ENCODE measurements at regions not wholly inside any gene's neighbourhood (a gene's known extent, or its start where the extent isn't known, plus 50 kb on each side); places are given as distances from the start of the nearest gene placed in this dataset.

DNA sequence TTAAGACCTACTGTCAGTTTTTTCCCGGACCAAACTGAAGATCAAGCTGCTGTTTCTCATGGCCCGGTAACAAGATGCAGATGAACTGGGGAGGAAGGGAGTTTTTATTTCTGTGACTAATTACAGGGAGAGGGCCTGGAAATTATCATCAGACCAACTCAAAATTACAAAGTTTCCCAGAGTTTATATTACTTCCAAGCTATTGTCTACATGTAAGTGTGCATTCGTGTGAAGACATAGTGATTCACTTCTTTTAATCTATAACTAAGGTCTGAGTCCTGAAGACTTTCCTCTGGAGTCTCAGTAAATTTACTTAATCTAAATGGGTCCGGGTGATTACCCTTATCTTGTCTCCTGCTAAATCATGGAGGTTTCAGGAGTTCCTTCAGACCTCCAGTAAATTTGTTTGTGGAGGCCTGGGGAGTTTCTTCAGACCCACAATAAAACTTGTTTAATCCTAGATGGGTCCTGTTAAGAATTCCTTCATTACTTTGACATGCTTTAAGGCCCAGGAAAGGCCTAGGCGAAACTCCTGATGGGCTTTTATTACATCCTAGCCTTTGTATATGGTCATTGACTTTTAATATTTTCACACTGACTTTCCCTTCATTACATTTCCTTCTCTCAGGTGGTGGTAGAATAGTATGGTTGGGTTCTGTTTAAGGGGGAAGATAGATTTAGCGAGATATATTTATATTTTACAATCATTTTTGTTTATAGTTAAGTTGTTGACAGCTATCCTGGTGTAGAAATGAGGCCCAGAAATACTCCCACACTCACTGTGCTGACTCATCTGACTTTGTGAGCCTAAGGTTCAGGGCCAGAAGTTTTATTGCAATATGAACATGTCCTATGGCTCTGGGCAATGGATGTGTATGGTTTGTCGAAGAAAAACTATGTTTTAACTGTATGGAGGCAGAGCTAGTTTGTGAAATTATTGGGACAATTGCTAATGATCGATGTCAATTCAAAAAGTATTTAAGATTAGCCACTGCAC, 627.0 kb upstream of the FBXO33 start:
- no peak for TF ChIP-seq CHD2 (IDR thresholded peaks at IDR 0.05; ENCODE audit: low read depth, low read length)
- no peak for TF ChIP-seq HDAC2 (CRISPR knock-in tag; IDR thresholded peaks at IDR 0.05)
- no peak for TF ChIP-seq MYC (CRISPR knock-in tag; IDR thresholded peaks at IDR 0.05; ENCODE audit: borderline replicate concordance)
- TF ChIP-seq CHD4 (IDR thresholded peaks at IDR 0.05; ENCODE audit: borderline replicate concordance, low read length), result no peak
- TF ChIP-seq, protein P1, sequence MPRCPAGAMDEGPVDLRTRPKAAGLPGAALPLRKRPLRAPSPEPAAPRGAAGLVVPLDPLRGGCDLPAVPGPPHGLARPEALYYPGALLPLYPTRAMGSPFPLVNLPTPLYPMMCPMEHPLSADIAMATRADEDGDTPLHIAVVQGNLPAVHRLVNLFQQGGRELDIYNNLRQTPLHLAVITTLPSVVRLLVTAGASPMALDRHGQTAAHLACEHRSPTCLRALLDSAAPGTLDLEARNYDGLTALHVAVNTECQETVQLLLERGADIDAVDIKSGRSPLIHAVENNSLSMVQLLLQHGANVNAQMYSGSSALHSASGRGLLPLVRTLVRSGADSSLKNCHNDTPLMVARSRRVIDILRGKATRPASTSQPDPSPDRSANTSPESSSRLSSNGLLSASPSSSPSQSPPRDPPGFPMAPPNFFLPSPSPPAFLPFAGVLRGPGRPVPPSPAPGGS (CRISPR knock-in tag; IDR thresholded peaks at IDR 0.05), result no peak
- TF ChIP-seq RFX5 (IDR thresholded peaks at IDR 0.05; ENCODE audit: low read depth, low read length), result no peak

Data from HepG2 (cell line).